Right lobe of liver (tissue), 4 donors: ENCODE measurements at regions not wholly inside any gene's neighbourhood (a gene's known extent, or its start where the extent isn't known, plus 50 kb on each side); places are given as distances from the start of the nearest gene placed in this dataset.

ENCODE experiments used
- CTCF ChIP-seq, 4 donors: fragments of 200-600 bp in 3 of 4; fragments of 450-650 bp in 1 of 4; IDR thresholded peaks; one replicate each; pipeline versions ENCODE4 v1.5.1 to v1.8.0; 2016 to 2022; ENCODE audit warnings: antibody characterized with exemption in 4 of 4, mild to moderate bottlenecking in 2 of 4
- POLR2A ChIP-seq: fragments of 450-650 bp; IDR thresholded peaks from one replicate; pipeline ENCODE4 v1.6.1; 2017; ENCODE audit warnings: antibody characterized with exemption, mild to moderate bottlenecking
- donor health status: DM: no; HTN: no; CAD: no.
- donor health status: DM: no; HTN: no; CAD: no.
- donor health status: DM: no; HTN: yes; CAD: no.

GRCh38 chr16:6482696-6483468 lies 849.8 kb upstream of the RBFOX1 start:
- TF ChIP-seq CTCF (IDR thresholded peaks at IDR 0.05) (no peak), POLR2A (no peak)
